Upper lobe of left lung (tissue), 6 donors: ENCODE measurements at regions not wholly inside any gene's neighbourhood (a gene's known extent, or its start where the extent isn't known, plus 50 kb on each side); places are given as distances from the start of the nearest gene placed in this dataset.

ENCODE experiments used
- ATAC-seq, 2 donors: fragments of 200-7000 bp; cut with Tn5 transposase; one replicate each; pipeline ENCODE4 v1.9.1; 2022; ENCODE audit warnings: mild to moderate bottlenecking in 2 of 2, moderate library complexity in 2 of 2; ENCODE audit not compliant: low FRiP score in 2 of 2
- DNase-seq, 2 donors: peaks; one replicate each; pipeline ENCODE4 v3.0.0-alpha.2; 2019 to 2020
- H3K27ac ChIP-seq, 4 donors: fragments of 200-600 bp; sonication (generic); one replicate each; pipeline ENCODE4 v1.5.1; 2016 to 2019
- H3K27me3 ChIP-seq, 4 donors: fragments of 200-600 bp; sonication (generic); one replicate each; pipeline ENCODE4 v1.5.1; 2017 to 2019
- H3K36me3 ChIP-seq, 4 donors: fragments of 200-600 bp; sonication (generic); one replicate each; pipeline ENCODE4 v1.5.1; 2016 to 2019
- H3K4me1 ChIP-seq, 4 donors: fragments of 200-600 bp; sonication (generic); one replicate each; pipeline ENCODE4 v1.5.1; 2018 to 2019
- H3K4me3 ChIP-seq, 4 donors: fragments of 200-600 bp; sonication (generic); one replicate each; pipeline ENCODE4 v1.5.1; 2017 to 2019; ENCODE audit warnings: mild to moderate bottlenecking in 2 of 4, moderate library complexity in 1 of 4
- H3K9me3 ChIP-seq, 4 donors: fragments of 200-600 bp; sonication (generic); one replicate each; pipeline ENCODE4 v1.5.1; 2018 to 2019
- EP300 ChIP-seq, 4 donors: sonication (generic); formaldehyde crosslinking; IDR thresholded peaks; one replicate each; pipeline ENCODE4 v1.5.1; 2017; ENCODE audit warnings: antibody characterized with exemption in 4 of 4, control low read depth in 2 of 4
- POLR2A ChIP-seq, 4 donors: fragments of 450-650 bp; IDR thresholded peaks; one replicate each; pipeline ENCODE4 v1.5.1; 2016 to 2017; ENCODE audit warnings: antibody characterized with exemption in 4 of 4, mild to moderate bottlenecking in 2 of 4
- POLR2AphosphoS5 ChIP-seq, 2 donors: sonication (generic); formaldehyde crosslinking; IDR thresholded peaks; one replicate each; pipeline ENCODE4 v1.5.1; 2017; ENCODE audit warnings: antibody characterized with exemption in 2 of 2
- WGBS, 2 donors: methylation state at CpG; one replicate each; pipeline ENCODE4 v1.1.5; 2017 to 2018; 5-methylcytosine and 5-hydroxymethylcytosine counted together
- TF ChIP-seq, protein P1 (sequence below), 6 experiments: fragments of 450-650 bp in 4 of 6; fragments of 200-600 bp in 2 of 6; sonication (generic) in 2 of 6; IDR thresholded peaks; one replicate each; pipeline ENCODE4 v1.5.1; 2016 to 2019; ENCODE audit warnings: antibody characterized with exemption in 6 of 6
- donor health status: DM: no; HTN: no; CAD: no; lungs with moderate emphysema.
- donor health status: DM: no; HTN: yes; CAD: no; lungs with severe emphysema.

- no peak for TF ChIP-seq POLR2A (IDR thresholded peaks at IDR 0.05)
- no peak for TF ChIP-seq EP300 (IDR thresholded peaks at IDR 0.05)
- TF ChIP-seq POLR2AphosphoS5 (IDR thresholded peaks at IDR 0.05) = no peak
- TF ChIP-seq, protein P1, sequence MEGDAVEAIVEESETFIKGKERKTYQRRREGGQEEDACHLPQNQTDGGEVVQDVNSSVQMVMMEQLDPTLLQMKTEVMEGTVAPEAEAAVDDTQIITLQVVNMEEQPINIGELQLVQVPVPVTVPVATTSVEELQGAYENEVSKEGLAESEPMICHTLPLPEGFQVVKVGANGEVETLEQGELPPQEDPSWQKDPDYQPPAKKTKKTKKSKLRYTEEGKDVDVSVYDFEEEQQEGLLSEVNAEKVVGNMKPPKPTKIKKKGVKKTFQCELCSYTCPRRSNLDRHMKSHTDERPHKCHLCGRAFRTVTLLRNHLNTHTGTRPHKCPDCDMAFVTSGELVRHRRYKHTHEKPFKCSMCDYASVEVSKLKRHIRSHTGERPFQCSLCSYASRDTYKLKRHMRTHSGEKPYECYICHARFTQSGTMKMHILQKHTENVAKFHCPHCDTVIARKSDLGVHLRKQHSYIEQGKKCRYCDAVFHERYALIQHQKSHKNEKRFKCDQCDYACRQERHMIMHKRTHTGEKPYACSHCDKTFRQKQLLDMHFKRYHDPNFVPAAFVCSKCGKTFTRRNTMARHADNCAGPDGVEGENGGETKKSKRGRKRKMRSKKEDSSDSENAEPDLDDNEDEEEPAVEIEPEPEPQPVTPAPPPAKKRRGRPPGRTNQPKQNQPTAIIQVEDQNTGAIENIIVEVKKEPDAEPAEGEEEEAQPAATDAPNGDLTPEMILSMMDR (IDR thresholded peaks at IDR 0.05) = no peak
- H3K9me3 ChIP-seq = no peaks in the 10 kb centered on the region
- H3K36me3 ChIP-seq = no peaks in the 10 kb centered on the region
- DNase-seq = no peak
- peaks cover 0 to 8% (median 3%) of the 10 kb centered on the region in 4 donors for H3K4me1 ChIP-seq
- no peak overlapping the region for H3K27ac ChIP-seq
- H3K27me3 ChIP-seq = no peaks in the 10 kb centered on the region
- H3K4me3 ChIP-seq = no peak overlapping the region
- 37 to 42% methylated on average over 2 of the region's 2 CpGs for WGBS, 2 donors
- no peak for ATAC-seq
Measured at GRCh38 chr14:26846388-26846787, 248.6 kb upstream of the NOVA1 start.

- TF ChIP-seq POLR2A (IDR thresholded peaks at IDR 0.05) (no peak), EP300 (IDR thresholded peaks at IDR 0.05) (no peak), POLR2AphosphoS5 (IDR thresholded peaks at IDR 0.05) (no peak)
- TF ChIP-seq, protein P1 (IDR thresholded peaks at IDR 0.05) = no peak
- 63 to 69% methylated on average over 4 of the region's 4 CpGs for WGBS, 2 donors
- DNase-seq = no peak
Measured at GRCh38 chr14:26849514-26849913, 251.7 kb upstream of the NOVA1 start.

GRCh38 chr14:26851793-26852192 lies 254.0 kb upstream of the NOVA1 start:
- Histone ChIP-seq H3K27ac (no peak overlapping the region), H3K36me3 (no peaks in the 10 kb centered on the region), H3K9me3 (no peaks in the 10 kb centered on the region), H3K27me3 (no peaks in the 10 kb centered on the region), H3K4me3 (no peak overlapping the region), H3K4me1 (no peaks in the 10 kb centered on the region)
- no peak for TF ChIP-seq POLR2A (IDR thresholded peaks at IDR 0.05)
- no peak for TF ChIP-seq POLR2AphosphoS5 (IDR thresholded peaks at IDR 0.05)
- TF ChIP-seq EP300 (IDR thresholded peaks at IDR 0.05) = no peak
- TF ChIP-seq, protein P1 (IDR thresholded peaks at IDR 0.05) = no peak
- ATAC-seq (no peak), DNase-seq (no peak)
- WGBS, 2 donors = 74 to 87% methylated on average over 6 of the region's 6 CpGs

More at GRCh38 chr14:26849514-26849913, 251.7 kb upstream of the NOVA1 start:
- H3K27ac ChIP-seq = no peak overlapping the region
- H3K4me3 ChIP-seq = no peak overlapping the region
- H3K36me3 ChIP-seq = no peaks in the 10 kb centered on the region
- H3K27me3 ChIP-seq = no peaks in the 10 kb centered on the region
- ATAC-seq = no peak
- H3K4me1 ChIP-seq = peaks cover 0 to 6% (median 0%) of the 10 kb centered on the region in 4 donors
- H3K9me3 ChIP-seq = no peaks in the 10 kb centered on the region

- H3K27me3 ChIP-seq = no peaks in the 10 kb centered on the region
- 66 to 77% methylated on average over 6 to 7 of the region's 7 CpGs for WGBS, 2 donors
- H3K4me1 ChIP-seq = no peaks in the 10 kb centered on the region
- no peaks in the 10 kb centered on the region for H3K36me3 ChIP-seq
- no peak overlapping the region for H3K4me3 ChIP-seq
- ATAC-seq (peak in 1 of 2 donors; percentile 83), DNase-seq (no peak)
- H3K27ac ChIP-seq = no peak overlapping the region
- H3K9me3 ChIP-seq = no peaks in the 10 kb centered on the region
- TF ChIP-seq POLR2A (IDR thresholded peaks at IDR 0.05) (no peak), POLR2AphosphoS5 (IDR thresholded peaks at IDR 0.05) (no peak), EP300 (IDR thresholded peaks at IDR 0.05) (no peak)
- TF ChIP-seq, protein P1 (IDR thresholded peaks at IDR 0.05) = no peak
Measured at GRCh38 chr14:26855077-26855753, 257.4 kb upstream of the NOVA1 start.
